COLO668 (cell line): ENCODE measurements at regions not wholly inside any gene's neighbourhood (a gene's known extent, or its start where the extent isn't known, plus 50 kb on each side); places are given as distances from the start of the nearest gene placed in this dataset.
"Not testable (repeated sequence)": the region's sequence is repeated elsewhere in the genome, so short reads cannot be mapped to it uniquely, and the experiment has no call there.

ENCODE experiments used
- DNase-seq: peaks from one replicate; lab custom pipeline; 2025; ENCODE audit not compliant: unreplicated experiment; lab: John Stamatoyannopoulos, UW

- DNase-seq: no peak
Measured at GRCh38 chr13:76829572-76830327, 56.5 kb downstream of the KCTD12 start.

- DNase-seq: no peak
Measured at GRCh38 chr13:76828316-76828741, 57.9 kb downstream of the KCTD12 start.

GRCh38 chr13:76826527-76826926 is 59.7 kb downstream of the KCTD12 start:
- no peak for DNase-seq

GRCh38 chr13:76825430-76825829 is 60.8 kb downstream of the KCTD12 start:
- no peak for DNase-seq

- DNase-seq: no peak
Measured at GRCh38 chr13:76823969-76824368, 62.2 kb downstream of the KCTD12 start.

- DNase-seq: no peak
Measured at GRCh38 chr13:76822698-76823267, 63.4 kb downstream of the KCTD12 start.

- not testable (repeated sequence) for DNase-seq
Measured at GRCh38 chr13:76821222-76821621, 65.0 kb downstream of the KCTD12 start.

GRCh38 chr13:76820759-76821158 is 65.4 kb downstream of the KCTD12 start:
- no peak for DNase-seq

GRCh38 chr13:76816394-76816793 is 69.8 kb downstream of the KCTD12 start:
- DNase-seq: peak; percentile 87

GRCh38 chr13:76815344-76815743 is 70.9 kb downstream of the KCTD12 start:
- DNase-seq: no peak

- peak; percentile 92 for DNase-seq
Measured at GRCh38 chr13:76813891-76814290, 72.3 kb downstream of the KCTD12 start.

- no peak for DNase-seq
Measured at GRCh38 chr13:76813000-76813691, 73.1 kb downstream of the KCTD12 start.

- no peak for DNase-seq
Measured at GRCh38 chr13:76812206-76812897, 73.9 kb downstream of the KCTD12 start.

- DNase-seq: no peak
Measured at GRCh38 chr13:76809389-76809788, 76.8 kb downstream of the KCTD12 start.

GRCh38 chr13:76808927-76809326 is 77.3 kb downstream of the KCTD12 start:
- no peak for DNase-seq

- DNase-seq: no peak
Measured at GRCh38 chr13:76804801-76805200, 81.4 kb downstream of the KCTD12 start.

GRCh38 chr13:76803831-76804230 is 82.4 kb downstream of the KCTD12 start:
- no peak for DNase-seq

- DNase-seq: no peak
Measured at GRCh38 chr13:76800943-76801342, 85.3 kb downstream of the KCTD12 start.

- DNase-seq: peak; percentile 42
Measured at GRCh38 chr13:76799696-76800095, 86.5 kb downstream of the KCTD12 start.

GRCh38 chr13:76798037-76798436 is 88.2 kb downstream of the KCTD12 start:
- DNase-seq: peak; percentile 59

- no peak for DNase-seq
Measured at GRCh38 chr13:76797361-76797760, 88.8 kb downstream of the KCTD12 start.

- DNase-seq: peak; percentile 32
Measured at GRCh38 chr13:76796851-76797250, 89.4 kb downstream of the KCTD12 start.
